GM21723 (cell line): ENCODE measurements at regions not wholly inside any gene's neighbourhood (a gene's known extent, or its start where the extent isn't known, plus 50 kb on each side); places are given as distances from the start of the nearest gene placed in this dataset.

Experiments used
- ATAC-seq: cut with Tn5 transposase; IDR thresholded peaks from one replicate; pipeline ENCODE4 v1.9.1; 2021; ENCODE audit warnings: mild to moderate bottlenecking, moderate library complexity; ENCODE audit not compliant: unreplicated experiment

DNA sequence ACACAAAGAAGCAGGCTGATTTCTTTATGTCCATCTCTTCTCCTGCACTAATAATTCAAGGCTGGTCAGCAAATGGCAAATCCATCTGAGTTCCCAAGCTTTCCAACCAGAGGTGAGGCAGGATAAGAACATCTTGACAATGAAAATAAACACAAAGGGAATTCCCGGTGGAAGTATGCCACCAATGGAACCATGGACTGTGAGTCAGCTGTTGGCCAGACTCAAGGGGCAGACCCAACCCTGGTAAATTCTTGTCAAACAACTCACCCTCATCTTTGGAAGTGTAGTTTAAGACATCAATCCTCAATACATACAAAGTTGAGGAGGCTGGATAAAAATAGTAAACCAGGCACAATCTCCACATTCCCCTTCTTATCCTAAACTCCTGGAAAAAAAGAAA, 74.3 kb upstream of the CES5A start:
- ATAC-seq = no peak

DNA sequence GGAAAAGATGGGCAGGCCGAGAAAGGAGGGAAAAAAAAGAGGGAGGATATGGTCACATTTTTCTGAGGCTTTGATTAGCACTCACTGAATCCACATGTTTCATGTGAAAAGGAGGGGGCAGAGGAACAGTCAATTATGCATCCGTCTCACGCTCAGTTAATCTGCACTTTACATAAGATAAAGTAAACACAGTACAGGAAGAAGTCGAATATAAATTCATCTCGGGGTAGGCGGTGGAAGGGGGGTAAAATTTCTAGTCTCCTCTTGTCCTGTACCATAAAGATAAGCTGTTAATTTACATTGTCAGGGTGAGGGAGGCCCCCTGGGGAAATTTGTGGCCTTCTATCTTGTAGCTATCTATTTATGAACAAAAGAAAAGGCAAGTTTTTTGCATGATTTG, 73.1 kb upstream of the CES5A start:
- no peak for ATAC-seq

DNA sequence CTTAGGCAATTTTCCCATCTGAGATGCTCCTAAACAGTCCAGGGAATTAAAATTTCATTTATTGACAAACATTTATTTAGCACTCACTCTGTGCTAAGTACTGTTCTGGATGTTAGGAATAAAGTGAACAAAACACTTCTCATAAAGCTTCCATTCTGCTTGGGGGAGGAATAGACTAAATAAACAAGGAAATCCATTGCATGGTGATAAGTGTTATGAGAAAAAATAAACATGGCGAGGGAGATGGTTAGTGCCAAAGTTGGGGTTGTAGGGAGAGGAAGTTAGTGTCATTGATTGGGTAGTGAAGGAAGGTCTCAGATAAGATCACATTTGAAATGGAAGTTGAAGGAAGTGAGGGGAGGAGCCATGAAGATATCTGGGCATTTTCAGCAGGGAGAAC, 72.2 kb upstream of the CES5A start:
- ATAC-seq = no peak

DNA sequence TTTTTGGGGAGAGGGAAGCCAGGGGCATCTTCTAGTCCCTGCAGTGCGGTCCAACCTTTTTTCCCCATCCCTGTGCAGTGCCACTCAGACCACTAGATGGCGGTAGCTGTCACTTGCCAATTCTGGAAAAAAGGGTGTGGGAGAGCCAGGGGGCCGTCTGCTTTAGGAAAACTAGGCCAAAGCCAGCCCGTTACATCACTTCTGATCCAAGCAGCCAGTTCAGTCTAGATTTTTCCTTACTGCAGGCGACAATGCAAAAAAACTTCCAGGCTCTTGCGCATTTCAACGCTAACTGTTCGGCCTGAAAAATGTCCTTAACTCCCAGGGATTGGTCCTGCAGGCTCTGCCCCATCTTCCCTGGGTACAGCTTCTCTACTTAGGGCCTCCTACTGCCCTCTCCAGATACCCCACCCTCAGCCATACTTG, 69.2 kb upstream of the CES5A start:
- no peak for ATAC-seq

DNA sequence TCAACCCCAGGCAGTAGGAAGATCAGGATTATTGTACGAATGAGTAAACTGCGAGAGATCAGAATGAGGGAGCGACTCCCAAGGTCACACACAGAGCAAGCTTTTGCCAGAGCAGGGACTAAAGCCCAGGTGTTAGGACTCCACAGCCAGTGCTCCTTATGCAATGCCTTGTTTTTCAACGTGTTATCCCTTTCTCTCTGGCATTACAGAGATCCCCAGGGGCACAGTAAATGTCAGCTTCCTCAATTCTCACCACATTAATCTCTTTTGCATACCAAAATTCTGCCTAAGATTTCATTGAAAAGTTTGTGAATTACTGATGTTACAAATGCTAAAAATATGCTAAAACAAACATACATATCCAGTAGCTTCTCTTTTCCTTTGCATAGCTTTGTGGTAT, 68.1 kb upstream of the CES5A start:
- no peak for ATAC-seq

DNA sequence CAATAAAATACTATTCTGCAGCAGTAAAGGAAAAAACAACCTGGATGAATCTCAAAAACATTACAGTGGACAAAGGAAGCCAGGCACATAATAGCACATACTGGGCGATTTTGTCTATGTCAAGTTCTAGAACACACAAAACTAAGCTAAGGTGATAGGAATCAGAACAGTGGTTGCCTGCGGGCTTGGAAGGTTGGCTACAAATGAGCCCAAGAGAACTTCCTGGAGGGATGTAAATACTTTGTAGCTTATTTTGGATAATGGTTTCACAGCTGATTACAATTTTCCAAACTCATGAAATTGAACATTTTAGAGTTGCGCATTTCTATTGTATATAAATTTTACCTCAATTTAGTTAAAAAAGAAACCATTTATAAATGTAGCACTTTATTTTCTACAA, 67.6 kb upstream of the CES5A start:
- ATAC-seq = no peak

DNA sequence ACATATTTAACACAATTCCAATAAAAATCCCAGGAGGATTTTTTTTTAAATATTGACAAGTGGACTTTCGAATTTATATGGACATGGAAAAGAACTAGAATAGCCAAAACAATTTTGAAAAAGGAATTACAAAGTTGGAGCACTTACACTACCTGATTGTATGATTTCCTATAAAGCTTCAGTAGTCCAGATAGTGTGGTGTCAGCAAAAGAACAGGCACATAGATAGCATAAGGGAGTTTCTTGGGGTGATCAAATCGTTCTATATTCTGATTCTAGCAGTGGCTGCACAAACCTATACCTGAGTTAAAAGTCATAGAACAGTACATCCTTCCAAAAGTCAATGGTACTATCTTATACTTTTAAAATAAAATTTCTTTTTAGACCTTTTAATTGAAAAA, 66.4 kb upstream of the CES5A start:
- ATAC-seq = no peak

DNA sequence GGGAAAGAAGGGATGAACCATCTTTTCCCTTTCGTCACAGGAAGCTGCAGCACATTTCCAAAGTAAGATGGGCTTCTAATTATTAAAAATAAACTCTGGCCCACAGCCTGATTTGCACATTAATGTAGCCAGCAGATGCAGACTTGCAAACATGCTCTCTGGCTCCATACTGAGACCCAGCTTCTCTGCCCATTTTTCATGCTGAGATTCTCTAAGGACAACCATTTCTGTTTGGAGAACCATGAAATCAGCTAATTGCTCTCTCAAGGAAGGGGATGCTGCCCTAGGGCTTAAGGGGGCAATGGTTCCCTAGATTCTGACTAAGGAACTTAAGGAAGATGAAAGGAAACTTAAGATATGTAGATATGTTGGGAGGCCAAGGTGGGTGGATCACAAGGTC, 63.0 kb upstream of the CES5A start:
- ATAC-seq = no peak

DNA sequence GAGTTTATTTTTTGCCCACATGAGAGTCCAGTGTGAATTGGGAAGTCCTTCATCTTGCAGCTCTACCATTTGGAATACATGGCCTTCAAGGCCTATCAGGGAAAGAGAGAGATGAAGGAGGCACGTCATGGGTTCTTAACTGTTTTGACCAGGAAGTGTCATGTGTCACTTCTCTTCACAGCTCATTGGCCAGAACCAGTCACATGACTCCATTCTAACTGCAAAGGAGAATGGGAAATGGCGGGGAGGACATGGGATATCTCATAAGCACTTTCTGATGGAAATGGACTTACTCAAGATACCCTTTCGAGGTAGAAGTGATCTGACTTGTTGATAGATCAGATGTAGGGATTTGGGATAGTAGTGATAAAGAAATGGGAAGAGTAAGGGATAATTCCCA, 57.9 kb upstream of the CES5A start:
- ATAC-seq = no peak

DNA sequence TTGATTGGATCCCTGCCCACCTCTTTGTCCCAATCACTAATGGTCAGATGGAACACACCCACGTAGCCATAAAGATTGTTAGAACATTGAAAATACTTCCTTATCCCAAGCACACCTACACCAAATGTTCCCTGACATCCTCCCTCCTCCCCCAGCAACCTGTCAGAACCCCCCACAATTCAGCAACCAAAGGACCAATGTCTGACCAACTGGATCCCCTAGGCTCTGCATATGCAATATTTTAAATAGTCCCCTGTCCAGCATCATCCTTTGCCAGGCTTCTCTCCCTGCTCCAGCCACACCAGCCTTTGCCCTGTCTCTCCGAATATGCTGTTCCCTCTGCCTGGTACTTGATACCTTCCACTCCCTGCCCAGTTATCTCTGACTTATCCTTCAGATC, 54.9 kb upstream of the CES5A start:
- no peak for ATAC-seq

DNA sequence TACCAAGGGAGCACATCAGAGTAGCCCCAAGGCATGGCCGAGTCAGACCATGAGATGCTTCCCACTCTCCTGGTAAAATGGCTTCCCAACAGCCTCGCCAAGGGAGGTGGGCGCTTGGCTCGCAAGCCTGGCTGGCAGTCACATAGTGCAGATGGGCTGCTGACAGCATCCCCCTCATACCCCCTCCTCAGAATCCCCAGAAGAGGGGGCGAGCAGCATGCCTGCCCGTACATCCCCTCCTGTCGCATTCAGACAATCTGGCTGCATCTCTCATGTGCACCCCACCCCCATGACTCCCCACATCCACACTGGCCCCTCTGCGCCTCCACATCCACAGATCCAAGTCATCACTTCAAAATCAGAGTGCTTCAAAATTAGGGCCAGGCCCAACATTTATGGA, 54.0 kb upstream of the CES5A start:
- ATAC-seq = no peak

DNA sequence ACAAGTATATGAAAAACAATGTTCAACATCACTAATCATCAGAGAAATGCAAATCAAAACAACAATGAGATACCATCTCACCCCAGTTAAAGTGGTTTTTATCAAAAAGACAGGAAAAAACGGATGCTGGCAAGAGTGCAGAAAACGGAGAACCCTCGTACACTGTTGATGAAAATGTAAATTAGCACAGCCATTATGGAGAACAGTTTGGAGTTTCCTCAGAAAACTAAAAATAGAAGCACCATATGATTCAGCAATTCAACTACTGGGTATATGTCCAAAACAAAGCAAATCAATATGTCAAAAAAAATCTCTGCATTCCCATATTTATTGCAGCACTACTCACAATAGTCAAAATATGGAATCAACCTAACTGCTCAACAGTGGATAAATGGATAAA, 50.1 kb upstream of the CES5A start:
- no peak for ATAC-seq
